Endothelial cell of umbilical vein (primary cell): ENCODE measurements at regions not wholly inside any gene's neighbourhood (a gene's known extent, or its start where the extent isn't known, plus 50 kb on each side); places are given as distances from the start of the nearest gene placed in this dataset.

Experiments used
- BruUV-seq: library from RNA; stranded (reverse); fragments of 400-500 nt; replicated peaks from 2 replicates; lab custom pipeline; 2021; lab: Mats Ljungman, UMichigan
- CTCF ChIA-PET: fragments of 300-600, 350-600 bp; sonication (Branson Sonifier 250); formaldehyde crosslinking; loops from one replicate; lab custom pipeline; 2021; ENCODE audit warnings: antibody characterized with exemption, inconsistent platforms; lab: Charles Lee
- POLR2A ChIA-PET: fragments of 300-600, 350-600 bp; sonication (Branson Sonifier 250); formaldehyde crosslinking; loops from one replicate; lab custom pipeline; 2021; ENCODE audit warnings: antibody characterized with exemption, inconsistent platforms; lab: Charles Lee
- DNase-seq: peaks from one replicate; pipeline ENCODE4 v3.0.0-alpha.2; 2011; ENCODE audit warnings: low read depth, low spot score
- FAIRE-seq: peaks from 2 replicates; lab custom pipeline; 2011; peaks lifted over from hg19 to GRCh38; lab: Jason Lieb, UNC
- H2AFZ ChIP-seq: 2 replicates; pipeline ENCODE4 v1.6.0; 2012; ENCODE audit warnings: low read depth, low read length, control low read depth, inconsistent platforms
- H3K27ac ChIP-seq: 2 replicates; pipeline ENCODE4 v1.5.1; 2011; ENCODE audit warnings: low read depth, mild to moderate bottlenecking, control low read depth, low read length, moderate library complexity; ENCODE audit not compliant: insufficient read depth
- H3K27me3 ChIP-seq, 2 experiments: 2 replicates each; pipeline versions ENCODE4 v1.6.0 to v1.6.1; 2011; ENCODE audit warnings: low read length in 2 of 2, mixed read lengths in 1 of 2; ENCODE audit not compliant: control insufficient read depth in 2 of 2, insufficient read depth in 2 of 2
- H3K36me3 ChIP-seq, 2 experiments: 2 replicates in 1 of 2; 3 replicates in 1 of 2; pipeline ENCODE4 v1.5.1; 2011; ENCODE audit warnings: low read length in 2 of 2, mild to moderate bottlenecking in 1 of 2, moderate library complexity in 1 of 2; ENCODE audit not compliant: control insufficient read depth in 2 of 2, insufficient read depth in 2 of 2; ENCODE audit errors: extremely low read depth in 1 of 2
- H3K4me1 ChIP-seq: 3 replicates; pipeline ENCODE4 v1.5.1; 2011; ENCODE audit warnings: mild to moderate bottlenecking, low read length; ENCODE audit not compliant: control insufficient read depth, insufficient read depth; ENCODE audit errors: extremely low read depth
- H3K4me2 ChIP-seq: 2 replicates; pipeline ENCODE4 v1.6.1; 2011; ENCODE audit warnings: low read length, control low read depth, mixed read lengths; ENCODE audit not compliant: insufficient read depth
- H3K4me3 ChIP-seq, 3 experiments: fragments of 200-600 bp in 1 of 3; sonication (generic), shearing (Covaris generic) in 1 of 3; replicated peaks in 1 of 3; 2 replicates each; pipeline ENCODE4 v1.5.1; 2011 to 2016; ENCODE audit warnings: control low read depth in 3 of 3, low read length in 3 of 3, mild to moderate bottlenecking in 2 of 3, inconsistent platforms in 1 of 3, low read depth in 1 of 3, moderate library complexity in 1 of 3; ENCODE audit not compliant: insufficient read depth in 1 of 3
- H3K79me2 ChIP-seq: 2 replicates; pipeline ENCODE4 v1.6.0; 2012; ENCODE audit warnings: low read length, inconsistent platforms; ENCODE audit not compliant: control insufficient read depth, insufficient read depth
- H3K9ac ChIP-seq: replicated peaks from 2 replicates; pipeline ENCODE3; 2011; ENCODE audit warnings: low read length, control low read depth; ENCODE audit not compliant: insufficient read depth; ENCODE audit errors: extremely low read depth
- H3K9me1 ChIP-seq: replicated peaks from 3 replicates; pipeline ENCODE4 v1.6.0; 2011; ENCODE audit warnings: mild to moderate bottlenecking, low read length; ENCODE audit not compliant: control insufficient read depth, insufficient read depth; ENCODE audit errors: extremely low read depth
- H3K9me3 ChIP-seq: replicated peaks from 2 replicates; pipeline ENCODE4 v1.5.1; 2012; ENCODE audit warnings: low read length, inconsistent platforms; ENCODE audit not compliant: control insufficient read depth, insufficient read depth
- H4K20me1 ChIP-seq: replicated peaks from 2 replicates; pipeline ENCODE3; 2011; ENCODE audit warnings: mild to moderate bottlenecking, low read length; ENCODE audit not compliant: control insufficient read depth, insufficient read depth; ENCODE audit errors: extremely low read depth
- EZH2 ChIP-seq: IDR thresholded peaks from 2 replicates; pipeline ENCODE4 v1.6.1; 2012; ENCODE audit warnings: borderline replicate concordance, low read depth, mild to moderate bottlenecking, moderate library complexity, low read length, inconsistent platforms; ENCODE audit not compliant: severe bottlenecking
- FOS ChIP-seq: IDR thresholded peaks from 2 replicates; pipeline ENCODE4 v1.6.1; 2011; ENCODE audit warnings: mild to moderate bottlenecking, low read length, moderate library complexity, borderline replicate concordance; ENCODE audit not compliant: insufficient read depth
- GATA2 ChIP-seq: IDR thresholded peaks from 2 replicates; pipeline ENCODE4 v1.7.0; 2011; ENCODE audit warnings: low read depth, mild to moderate bottlenecking, moderate library complexity, mixed read lengths, low read length; ENCODE audit not compliant: insufficient read length, insufficient read depth
- JUN ChIP-seq: IDR thresholded peaks from 2 replicates; pipeline ENCODE4 v1.6.1; 2011; ENCODE audit warnings: borderline replicate concordance, low read depth; ENCODE audit not compliant: insufficient read length, insufficient read depth
- MYC ChIP-seq: IDR thresholded peaks from one replicate; pipeline ENCODE4 v1.6.1; 2011; ENCODE audit warnings: mild to moderate bottlenecking, low read depth, low read length
- POLR2A ChIP-seq: IDR thresholded peaks from 2 replicates; pipeline ENCODE4 v1.6.1; 2012; ENCODE audit warnings: low read depth, mild to moderate bottlenecking, control low read depth, low read length
- POLR2AphosphoS5 ChIP-seq: IDR thresholded peaks from 2 replicates; pipeline ENCODE4 v1.6.1; 2012; ENCODE audit warnings: low read depth, mild to moderate bottlenecking, control low read depth, low read length, moderate library complexity; ENCODE audit not compliant: insufficient read depth
- dilution Hi-C: fragments of 300-500 bp; cut with MboI; formaldehyde crosslinking; loops from one replicate; pipeline ENCODE4 v1.15.0; 2019; ENCODE audit warnings: low sequenced_read_pairs; ENCODE audit not compliant: extremely low pct_ligation_motif_present
- intact Hi-C: fragments of 100-400 bp; cut with micrococcal nuclease; formaldehyde crosslinking; loops from one replicate; pipeline ENCODE4 v1.10.0; 2022
- TF ChIP-seq, protein P1 (sequence below), 2 donors: IDR thresholded peaks; 1 replicate in 1 of 2; 2 replicates in 1 of 2; pipeline ENCODE4 v1.5.1; 2011; ENCODE audit warnings: low read length in 2 of 2, mild to moderate bottlenecking in 2 of 2, moderate library complexity in 2 of 2, control low read depth in 1 of 2, inconsistent platforms in 1 of 2, low read depth in 1 of 2; ENCODE audit not compliant: insufficient read depth in 1 of 2; ENCODE audit errors: extremely low read depth in 1 of 2
- TF ChIP-seq, protein P2 (sequence below): IDR thresholded peaks from 2 replicates; pipeline ENCODE4 v1.6.1; 2011; ENCODE audit not compliant: insufficient read depth, insufficient read length

- H3K4me1 ChIP-seq = no peaks in the 10 kb centered on the region
- no peak overlapping the region for H3K27ac ChIP-seq
- H3K36me3 ChIP-seq = no peaks in the 10 kb centered on the region
- no TSS peak for BruUV-seq
- intact Hi-C loops = no loop called here
- TF ChIP-seq POLR2AphosphoS5 = no peak
- no peak for TF ChIP-seq JUN
- no peak for TF ChIP-seq GATA2
- TF ChIP-seq POLR2A = no peak
- no peak for TF ChIP-seq EZH2
- no peak for TF ChIP-seq FOS
- TF ChIP-seq, protein P1, sequence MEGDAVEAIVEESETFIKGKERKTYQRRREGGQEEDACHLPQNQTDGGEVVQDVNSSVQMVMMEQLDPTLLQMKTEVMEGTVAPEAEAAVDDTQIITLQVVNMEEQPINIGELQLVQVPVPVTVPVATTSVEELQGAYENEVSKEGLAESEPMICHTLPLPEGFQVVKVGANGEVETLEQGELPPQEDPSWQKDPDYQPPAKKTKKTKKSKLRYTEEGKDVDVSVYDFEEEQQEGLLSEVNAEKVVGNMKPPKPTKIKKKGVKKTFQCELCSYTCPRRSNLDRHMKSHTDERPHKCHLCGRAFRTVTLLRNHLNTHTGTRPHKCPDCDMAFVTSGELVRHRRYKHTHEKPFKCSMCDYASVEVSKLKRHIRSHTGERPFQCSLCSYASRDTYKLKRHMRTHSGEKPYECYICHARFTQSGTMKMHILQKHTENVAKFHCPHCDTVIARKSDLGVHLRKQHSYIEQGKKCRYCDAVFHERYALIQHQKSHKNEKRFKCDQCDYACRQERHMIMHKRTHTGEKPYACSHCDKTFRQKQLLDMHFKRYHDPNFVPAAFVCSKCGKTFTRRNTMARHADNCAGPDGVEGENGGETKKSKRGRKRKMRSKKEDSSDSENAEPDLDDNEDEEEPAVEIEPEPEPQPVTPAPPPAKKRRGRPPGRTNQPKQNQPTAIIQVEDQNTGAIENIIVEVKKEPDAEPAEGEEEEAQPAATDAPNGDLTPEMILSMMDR (IDR thresholded peaks at IDR 0.05; ENCODE audit: extremely low read depth in 1 of 2, insufficient read depth in 1 of 2, low read depth in 1 of 2, low read length in 2 of 2) = no peak
- no peak for TF ChIP-seq MYC
- TF ChIP-seq, protein P2, sequence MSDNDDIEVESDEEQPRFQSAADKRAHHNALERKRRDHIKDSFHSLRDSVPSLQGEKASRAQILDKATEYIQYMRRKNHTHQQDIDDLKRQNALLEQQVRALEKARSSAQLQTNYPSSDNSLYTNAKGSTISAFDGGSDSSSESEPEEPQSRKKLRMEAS = no peak
- DNase-seq (no peak), FAIRE-seq (no peak)
- no peaks in the 10 kb centered on the region for H4K20me1 ChIP-seq
- H3K4me2 ChIP-seq = no peak overlapping the region
- CTCF ChIA-PET = no interaction called here
- H3K9ac ChIP-seq = no peak overlapping the region
- H3K9me1 ChIP-seq = no peaks in the 10 kb centered on the region
- H2AFZ ChIP-seq = no peak overlapping the region
- H3K79me2 ChIP-seq = no peaks in the 10 kb centered on the region
- H3K9me3 ChIP-seq = no peaks in the 10 kb centered on the region
- H3K27me3 ChIP-seq = no peaks in the 10 kb centered on the region
- dilution Hi-C loops = no loop called here
- POLR2A ChIA-PET = interaction anchor here (0.7 kb wide), 1 partner anchor 955 kb away, joined by 4 read pairs; no protein-coding TSS in a partner anchor
- H3K4me3 ChIP-seq = no peak overlapping the region
These were observed 632.7 kb upstream of the PTCHD4 start for GRCh38 chr6:48743738-48744137.
